ENCODE measurements at regions not wholly inside any gene's neighbourhood (a gene's known extent, or its start where the extent isn't known, plus 50 kb on each side); places are given as distances from the start of the nearest gene placed in this dataset.

GRCh38 chr4:135114079-135114478 lies 912.5 kb upstream of the PABPC4L start:
- Histone ChIP-seq H3K36me3 (ENCODE audit: control insufficient read depth in 4 of 4, insufficient read depth in 4 of 4, low read length in 4 of 4) (no peaks in the 10 kb centered on the region), H3K4me3 (no peak overlapping the region), H3K4me1 (ENCODE audit: control insufficient read depth in 5 of 5, insufficient read depth in 5 of 5, low read length in 5 of 5) (no peaks in the 10 kb centered on the region), H3K9me3 (ENCODE audit: control insufficient read depth in 4 of 4, insufficient read depth in 3 of 4, low read length in 3 of 4) (no peaks in the 10 kb centered on the region), H3K27me3 (ENCODE audit: control insufficient read depth in 3 of 3, insufficient read depth in 3 of 3, low read length in 2 of 3) (no peaks in the 10 kb centered on the region), H3K27ac (ENCODE audit: low read depth in 1 of 2, low read length in 1 of 2) (no peak overlapping the region), H3K9ac (ENCODE audit: insufficient read depth in 1 of 2, low read length in 2 of 2) (no peak overlapping the region)
- TF ChIP-seq, protein P1, sequence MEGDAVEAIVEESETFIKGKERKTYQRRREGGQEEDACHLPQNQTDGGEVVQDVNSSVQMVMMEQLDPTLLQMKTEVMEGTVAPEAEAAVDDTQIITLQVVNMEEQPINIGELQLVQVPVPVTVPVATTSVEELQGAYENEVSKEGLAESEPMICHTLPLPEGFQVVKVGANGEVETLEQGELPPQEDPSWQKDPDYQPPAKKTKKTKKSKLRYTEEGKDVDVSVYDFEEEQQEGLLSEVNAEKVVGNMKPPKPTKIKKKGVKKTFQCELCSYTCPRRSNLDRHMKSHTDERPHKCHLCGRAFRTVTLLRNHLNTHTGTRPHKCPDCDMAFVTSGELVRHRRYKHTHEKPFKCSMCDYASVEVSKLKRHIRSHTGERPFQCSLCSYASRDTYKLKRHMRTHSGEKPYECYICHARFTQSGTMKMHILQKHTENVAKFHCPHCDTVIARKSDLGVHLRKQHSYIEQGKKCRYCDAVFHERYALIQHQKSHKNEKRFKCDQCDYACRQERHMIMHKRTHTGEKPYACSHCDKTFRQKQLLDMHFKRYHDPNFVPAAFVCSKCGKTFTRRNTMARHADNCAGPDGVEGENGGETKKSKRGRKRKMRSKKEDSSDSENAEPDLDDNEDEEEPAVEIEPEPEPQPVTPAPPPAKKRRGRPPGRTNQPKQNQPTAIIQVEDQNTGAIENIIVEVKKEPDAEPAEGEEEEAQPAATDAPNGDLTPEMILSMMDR (IDR thresholded peaks at IDR 0.05; ENCODE audit: control extremely low read depth, extremely low read depth): no peak
- 42 to 58% methylated on average over 2 of the region's 2 CpGs for WGBS, 2 donors
- ATAC-seq (ENCODE audit: insufficient read depth, low FRiP score) (no peak), DNase-seq (no peak)

DNA sequence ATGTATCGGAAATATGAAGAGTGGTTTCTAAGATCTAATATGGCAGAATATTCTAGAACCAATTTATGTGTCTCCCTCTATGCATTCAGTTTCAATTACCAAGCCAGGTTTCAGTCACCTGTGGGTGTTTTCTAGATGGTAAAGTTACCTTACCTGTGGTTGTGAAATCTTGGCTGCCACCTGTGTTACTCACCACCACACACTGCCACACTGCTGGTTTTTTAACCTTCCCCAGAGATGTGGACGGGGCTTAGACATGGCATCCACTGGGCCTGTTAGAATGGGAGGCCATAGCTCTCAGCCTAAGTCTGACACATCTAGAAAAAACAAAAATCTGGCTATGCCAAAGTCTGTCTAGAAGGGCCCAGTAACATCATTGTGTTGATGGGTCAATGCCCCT lies 896.5 kb upstream of the PABPC4L start:
- 86 to 87% methylated on average over 2 of the region's 2 CpGs for WGBS, 2 donors
- Histone ChIP-seq H3K27ac (ENCODE audit: low read depth in 1 of 2, low read length in 1 of 2) (no peak overlapping the region), H3K4me3 (no peak overlapping the region), H3K36me3 (ENCODE audit: control insufficient read depth in 4 of 4, insufficient read depth in 4 of 4, low read length in 4 of 4) (no peaks in the 10 kb centered on the region), H3K27me3 (ENCODE audit: control insufficient read depth in 3 of 3, insufficient read depth in 3 of 3, low read length in 2 of 3) (no peaks in the 10 kb centered on the region), H3K9me3 (ENCODE audit: control insufficient read depth in 4 of 4, insufficient read depth in 3 of 4, low read length in 3 of 4) (no peaks in the 10 kb centered on the region), H3K9ac (ENCODE audit: insufficient read depth in 1 of 2, low read length in 2 of 2) (no peak overlapping the region), H3K4me1 (ENCODE audit: control insufficient read depth in 5 of 5, insufficient read depth in 5 of 5, low read length in 5 of 5) (no peaks in the 10 kb centered on the region)
- DNase-seq: no peak
- ATAC-seq (ENCODE audit: insufficient read depth, low FRiP score): no peak
- TF ChIP-seq, protein P1 (IDR thresholded peaks at IDR 0.05; ENCODE audit: control extremely low read depth, extremely low read depth): no peak

- Histone ChIP-seq H3K27ac (ENCODE audit: low read depth in 1 of 2, low read length in 1 of 2) (no peak overlapping the region), H3K9me3 (ENCODE audit: control insufficient read depth in 4 of 4, insufficient read depth in 3 of 4, low read length in 3 of 4) (peaks cover 0 to 2% (median 0%) of the 10 kb centered on the region in 4 donors), H3K27me3 (ENCODE audit: control insufficient read depth in 3 of 3, insufficient read depth in 3 of 3, low read length in 2 of 3) (no peaks in the 10 kb centered on the region), H3K4me1 (ENCODE audit: control insufficient read depth in 5 of 5, insufficient read depth in 5 of 5, low read length in 5 of 5) (no peaks in the 10 kb centered on the region), H3K4me3 (no peak overlapping the region), H3K9ac (ENCODE audit: insufficient read depth in 1 of 2, low read length in 2 of 2) (no peak overlapping the region), H3K36me3 (ENCODE audit: control insufficient read depth in 4 of 4, insufficient read depth in 4 of 4, low read length in 4 of 4) (no peaks in the 10 kb centered on the region)
- TF ChIP-seq, protein P1 (IDR thresholded peaks at IDR 0.05; ENCODE audit: control extremely low read depth, extremely low read depth): no peak
- ATAC-seq (ENCODE audit: insufficient read depth, low FRiP score): no peak
- 88 to 90% methylated on average over 2 of the region's 2 CpGs for WGBS, 2 donors
- DNase-seq: no peak
Observed at GRCh38 chr4:135073389-135073788, 871.8 kb upstream of the PABPC4L start.

- Histone ChIP-seq H3K27ac (ENCODE audit: low read depth in 1 of 2, low read length in 1 of 2) (no peak overlapping the region), H3K9me3 (ENCODE audit: control insufficient read depth in 4 of 4, insufficient read depth in 3 of 4, low read length in 3 of 4) (peaks cover 0 to 2% (median 0%) of the 10 kb centered on the region in 4 donors), H3K4me3 (no peak overlapping the region), H3K4me1 (ENCODE audit: control insufficient read depth in 5 of 5, insufficient read depth in 5 of 5, low read length in 5 of 5) (no peaks in the 10 kb centered on the region), H3K36me3 (ENCODE audit: control insufficient read depth in 4 of 4, insufficient read depth in 4 of 4, low read length in 4 of 4) (no peaks in the 10 kb centered on the region), H3K27me3 (ENCODE audit: control insufficient read depth in 3 of 3, insufficient read depth in 3 of 3, low read length in 2 of 3) (no peaks in the 10 kb centered on the region), H3K9ac (ENCODE audit: insufficient read depth in 1 of 2, low read length in 2 of 2) (no peak overlapping the region)
- no peak for DNase-seq
- no peak for ATAC-seq (ENCODE audit: insufficient read depth, low FRiP score)
- 32 to 34% methylated on average over 3 of the region's 3 CpGs for WGBS, 2 donors
- TF ChIP-seq, protein P1 (IDR thresholded peaks at IDR 0.05; ENCODE audit: control extremely low read depth, extremely low read depth): no peak
Observed at GRCh38 chr4:135072553-135072952, 871.0 kb upstream of the PABPC4L start.
